Fibroblast of lung (primary cell): ENCODE measurements at regions not wholly inside any gene's neighbourhood (a gene's known extent, or its start where the extent isn't known, plus 50 kb on each side); places are given as distances from the start of the nearest gene placed in this dataset.

Experiments used
- DNase-seq, 2 donors: peaks; one replicate each; pipeline versions ENCODE4 v3.0.0 to v3.0.0-alpha.2; 2010; ENCODE audit warnings: low read depth in 2 of 2
- H2AFZ ChIP-seq: 2 replicates; pipeline ENCODE4 v1.5.1; 2012; ENCODE audit warnings: low read length, control low read depth, inconsistent platforms
- H3K27ac ChIP-seq: 2 replicates; pipeline ENCODE4 v1.5.1; 2011; ENCODE audit warnings: low read length, control low read depth; ENCODE audit not compliant: insufficient read depth
- H3K27me3 ChIP-seq: 2 replicates; pipeline ENCODE4 v1.5.1; 2011; ENCODE audit warnings: mild to moderate bottlenecking, low read length; ENCODE audit not compliant: control insufficient read depth, insufficient read depth
- H3K36me3 ChIP-seq: 2 replicates; pipeline ENCODE4 v1.5.1; 2011; ENCODE audit warnings: low read length; ENCODE audit not compliant: control insufficient read depth, insufficient read depth
- H3K4me1 ChIP-seq: 2 replicates; pipeline ENCODE4 v1.5.1; 2011; ENCODE audit warnings: low read length; ENCODE audit not compliant: control insufficient read depth, insufficient read depth; ENCODE audit errors: extremely low read depth
- H3K4me2 ChIP-seq: 2 replicates; pipeline ENCODE4 v1.5.1; 2011; ENCODE audit warnings: low read length, control low read depth; ENCODE audit not compliant: insufficient read depth; ENCODE audit errors: extremely low read depth
- H3K4me3 ChIP-seq, 4 experiments: fragments of 200-600 bp in 1 of 4; sonication (generic) in 1 of 4; replicated peaks in 1 of 4; 2 replicates each; pipeline ENCODE4 v1.5.1; 2011 to 2016; ENCODE audit warnings: low read length in 4 of 4, low read depth in 3 of 4, mild to moderate bottlenecking in 3 of 4, control low read depth in 2 of 4, inconsistent platforms in 1 of 4, mixed read lengths in 1 of 4; ENCODE audit not compliant: insufficient read depth in 1 of 4; ENCODE audit errors: control extremely low read depth in 1 of 4
- H3K79me2 ChIP-seq: 2 replicates; pipeline ENCODE4 v1.5.1; 2012; ENCODE audit warnings: mild to moderate bottlenecking, low read length, inconsistent platforms; ENCODE audit not compliant: control insufficient read depth, insufficient read depth
- H3K9ac ChIP-seq: 2 replicates; pipeline ENCODE4 v1.5.1; 2011; ENCODE audit warnings: mild to moderate bottlenecking, low read length, control low read depth; ENCODE audit not compliant: insufficient read depth
- H3K9me3 ChIP-seq: 2 replicates; pipeline ENCODE4 v1.5.1; 2012; ENCODE audit warnings: low read depth, low read length; ENCODE audit not compliant: control insufficient read depth, insufficient read depth
- H4K20me1 ChIP-seq: 2 replicates; pipeline ENCODE4 v1.5.1; 2011; ENCODE audit warnings: low read length; ENCODE audit not compliant: control insufficient read depth, insufficient read depth; ENCODE audit errors: extremely low read depth
- CTCF ChIP-seq, 2 donors: IDR thresholded peaks in 1 of 2; conservative IDR thresholded peaks in 1 of 2; 1 replicate in 1 of 2; 2 replicates in 1 of 2; pipeline ENCODE4 v1.5.1; 2011 to 2012; ENCODE audit warnings: low read length in 2 of 2, control low read depth in 1 of 2, inconsistent platforms in 1 of 2, low read depth in 1 of 2, mild to moderate bottlenecking in 1 of 2
- EZH2 ChIP-seq: IDR thresholded peaks from 2 replicates; pipeline ENCODE4 v1.5.1; 2012; ENCODE audit warnings: low read length, control low read depth, mild to moderate bottlenecking; ENCODE audit errors: missing control alignments

- Histone ChIP-seq H4K20me1 (no peaks in the 10 kb centered on the region), H3K4me3 (no peak overlapping the region), H3K36me3 (no peaks in the 10 kb centered on the region), H3K4me1 (peaks cover 2% of the 10 kb centered on the region), H3K9ac (no peak overlapping the region), H2AFZ (no peak overlapping the region), H3K9me3 (no peaks in the 10 kb centered on the region), H3K27ac (no peak overlapping the region), H3K79me2 (no peaks in the 10 kb centered on the region), H3K4me2 (no peak overlapping the region), H3K27me3 (no peaks in the 10 kb centered on the region)
- DNase-seq: no peak
- no peak for TF ChIP-seq CTCF (conservative IDR thresholded peaks at IDR 0.05 in 1 of 2, IDR thresholded peaks at IDR 0.05 in 1 of 2; ENCODE audit: low read depth in 1 of 2, low read length in 2 of 2)
- no peak for TF ChIP-seq EZH2
Observed at GRCh38 chr1:193412748-193413147, 226.3 kb upstream of the B3GALT2 start.

- TF ChIP-seq CTCF (conservative IDR thresholded peaks at IDR 0.05 in 1 of 2, IDR thresholded peaks at IDR 0.05 in 1 of 2; ENCODE audit: low read depth in 1 of 2, low read length in 2 of 2): no peak
- no peak for TF ChIP-seq EZH2
- Histone ChIP-seq H4K20me1 (no peaks in the 10 kb centered on the region), H3K4me2 (peak overlapping the region; percentile 27), H3K9ac (no peak overlapping the region), H3K9me3 (no peaks in the 10 kb centered on the region), H3K36me3 (no peaks in the 10 kb centered on the region), H3K4me1 (no peaks in the 10 kb centered on the region), H3K4me3 (no peak overlapping the region), H3K27ac (no peak overlapping the region), H2AFZ (peak overlapping the region; percentile 68), H3K79me2 (no peaks in the 10 kb centered on the region), H3K27me3 (no peaks in the 10 kb centered on the region)
- no peak for DNase-seq
Observed at GRCh38 chr1:193411714-193412113, 225.3 kb upstream of the B3GALT2 start.

DNA sequence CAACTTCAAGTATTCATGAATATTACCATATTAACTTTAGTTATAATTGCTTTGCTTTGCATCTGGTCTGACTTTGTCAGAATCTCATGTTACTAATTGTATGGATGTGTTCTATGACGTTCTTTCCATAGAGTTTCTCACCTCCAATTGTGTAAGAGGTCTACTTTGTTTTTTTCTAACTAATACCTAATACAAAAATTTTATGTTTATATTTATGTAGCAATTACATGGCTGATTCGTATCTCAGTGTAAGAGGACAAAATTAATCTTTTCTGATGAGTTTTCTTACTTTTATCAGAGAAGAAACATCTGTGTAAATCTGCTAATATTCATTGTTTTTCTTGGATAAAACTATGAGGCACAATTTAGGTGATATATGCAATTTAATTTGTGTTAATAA, 224.8 kb upstream of the B3GALT2 start:
- Histone ChIP-seq H3K36me3 (no peaks in the 10 kb centered on the region), H3K9me3 (no peaks in the 10 kb centered on the region), H3K4me1 (no peaks in the 10 kb centered on the region), H3K27ac (no peak overlapping the region), H2AFZ (no peak overlapping the region), H3K27me3 (no peaks in the 10 kb centered on the region), H4K20me1 (no peaks in the 10 kb centered on the region), H3K9ac (no peak overlapping the region), H3K4me3 (no peak overlapping the region), H3K79me2 (no peaks in the 10 kb centered on the region), H3K4me2 (no peak overlapping the region)
- TF ChIP-seq EZH2 (no peak), CTCF (conservative IDR thresholded peaks at IDR 0.05 in 1 of 2, IDR thresholded peaks at IDR 0.05 in 1 of 2; ENCODE audit: low read depth in 1 of 2, low read length in 2 of 2) (no peak)
- no peak for DNase-seq
